ENCODE measurements at regions not wholly inside any gene's neighbourhood (a gene's known extent, or its start where the extent isn't known, plus 50 kb on each side); places are given as distances from the start of the nearest gene placed in this dataset.

DNA sequence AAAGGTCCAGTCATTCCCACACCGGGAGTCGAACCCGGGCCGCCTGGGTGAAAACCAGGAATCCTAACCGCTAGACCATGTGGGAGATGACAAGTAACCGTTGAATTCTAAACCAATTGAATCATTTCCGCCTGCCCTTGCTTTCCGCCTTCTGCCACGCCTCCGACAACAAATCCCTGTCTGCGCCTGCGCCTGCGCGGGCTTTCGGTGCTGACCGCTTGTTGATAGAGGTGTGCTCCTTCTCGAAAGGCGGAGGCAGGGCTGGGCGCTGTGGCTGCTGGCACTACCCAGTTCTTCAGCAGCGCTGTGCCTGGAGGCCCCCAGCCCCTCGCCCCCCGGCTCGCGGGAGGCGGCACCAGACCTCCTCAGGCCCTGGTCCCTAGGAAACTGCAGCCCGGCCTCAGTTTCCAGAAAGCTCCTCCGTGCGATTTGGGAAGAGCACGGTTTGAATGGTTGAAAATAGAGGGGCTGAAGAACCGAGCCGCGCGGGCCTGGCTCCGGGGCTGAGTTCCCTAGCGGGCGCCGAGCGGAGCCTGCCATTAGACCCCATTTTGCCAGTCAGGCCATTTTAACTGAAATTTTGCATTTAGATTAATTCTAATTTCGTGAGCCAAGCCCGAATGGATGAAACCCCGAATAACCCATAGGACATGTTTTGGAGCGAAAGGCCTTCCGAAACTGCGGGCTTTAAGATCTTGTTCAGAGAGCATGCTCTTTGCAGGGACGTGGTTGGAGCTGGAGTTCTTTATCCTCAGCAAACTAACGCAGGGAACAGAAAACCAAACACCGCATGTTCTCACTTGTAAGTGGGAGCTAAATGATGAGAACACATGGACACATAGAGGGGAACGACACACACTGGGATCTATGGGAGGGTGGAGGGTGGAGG lies 219.3 kb upstream of the ATP10A start:
- DNase-seq (ENCODE audit: insufficient read length, low spot score) (peak; percentile 67), FAIRE-seq (peak; percentile 95)
- TF ChIP-seq, protein P1, sequence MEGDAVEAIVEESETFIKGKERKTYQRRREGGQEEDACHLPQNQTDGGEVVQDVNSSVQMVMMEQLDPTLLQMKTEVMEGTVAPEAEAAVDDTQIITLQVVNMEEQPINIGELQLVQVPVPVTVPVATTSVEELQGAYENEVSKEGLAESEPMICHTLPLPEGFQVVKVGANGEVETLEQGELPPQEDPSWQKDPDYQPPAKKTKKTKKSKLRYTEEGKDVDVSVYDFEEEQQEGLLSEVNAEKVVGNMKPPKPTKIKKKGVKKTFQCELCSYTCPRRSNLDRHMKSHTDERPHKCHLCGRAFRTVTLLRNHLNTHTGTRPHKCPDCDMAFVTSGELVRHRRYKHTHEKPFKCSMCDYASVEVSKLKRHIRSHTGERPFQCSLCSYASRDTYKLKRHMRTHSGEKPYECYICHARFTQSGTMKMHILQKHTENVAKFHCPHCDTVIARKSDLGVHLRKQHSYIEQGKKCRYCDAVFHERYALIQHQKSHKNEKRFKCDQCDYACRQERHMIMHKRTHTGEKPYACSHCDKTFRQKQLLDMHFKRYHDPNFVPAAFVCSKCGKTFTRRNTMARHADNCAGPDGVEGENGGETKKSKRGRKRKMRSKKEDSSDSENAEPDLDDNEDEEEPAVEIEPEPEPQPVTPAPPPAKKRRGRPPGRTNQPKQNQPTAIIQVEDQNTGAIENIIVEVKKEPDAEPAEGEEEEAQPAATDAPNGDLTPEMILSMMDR (IDR thresholded peaks at IDR 0.05; ENCODE audit: insufficient read depth, missing control alignments) = no peak

DNA sequence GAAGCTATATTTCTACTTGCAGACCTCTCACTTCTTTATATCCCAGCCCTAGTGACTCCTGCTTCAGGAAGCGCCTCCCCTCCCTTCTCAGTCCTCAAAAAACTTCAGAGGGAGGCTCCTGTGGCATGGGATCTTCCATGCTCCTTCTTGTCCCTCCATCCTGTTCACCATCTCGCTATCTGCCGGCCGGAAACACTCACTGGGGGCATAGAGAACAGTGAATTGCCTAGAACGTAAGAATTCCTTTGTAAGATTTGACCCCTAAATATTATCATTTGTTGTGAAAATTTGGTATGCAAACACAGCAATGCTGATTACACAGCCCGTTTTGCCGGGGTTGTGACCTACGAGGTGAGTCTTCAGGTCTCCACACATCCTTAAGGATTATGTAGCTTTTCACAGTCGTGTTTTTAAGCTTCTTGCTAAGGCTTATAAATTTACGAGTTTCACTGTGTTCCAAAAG lies 218.7 kb upstream of the ATP10A start:
- FAIRE-seq = no peak
- TF ChIP-seq, protein P1 (IDR thresholded peaks at IDR 0.05; ENCODE audit: insufficient read depth, missing control alignments) = no peak
- no peak for DNase-seq (ENCODE audit: insufficient read length, low spot score)

DNA sequence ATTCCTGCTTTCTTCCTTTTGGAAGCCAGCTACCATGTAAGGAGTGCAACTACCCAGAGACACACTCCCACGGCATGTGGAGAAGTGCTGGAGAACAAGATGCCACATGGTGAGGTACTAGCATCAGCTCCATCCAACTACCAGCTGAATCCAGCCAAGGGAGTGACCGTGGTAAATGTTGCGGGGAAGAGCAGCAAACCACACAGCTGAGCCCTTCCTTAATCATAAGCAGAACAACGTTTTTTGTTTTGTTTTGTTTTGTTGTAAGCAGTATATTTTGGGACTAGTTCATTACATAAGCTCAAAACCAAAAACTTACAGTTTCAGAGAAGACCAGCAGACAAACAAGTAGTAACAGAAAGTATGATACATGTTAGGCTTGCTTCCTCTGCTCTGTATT lies 212.6 kb upstream of the ATP10A start:
- FAIRE-seq (no peak), DNase-seq (ENCODE audit: insufficient read length, low spot score) (no peak)
- TF ChIP-seq, protein P1 (IDR thresholded peaks at IDR 0.05; ENCODE audit: insufficient read depth, missing control alignments) = no peak

DNA sequence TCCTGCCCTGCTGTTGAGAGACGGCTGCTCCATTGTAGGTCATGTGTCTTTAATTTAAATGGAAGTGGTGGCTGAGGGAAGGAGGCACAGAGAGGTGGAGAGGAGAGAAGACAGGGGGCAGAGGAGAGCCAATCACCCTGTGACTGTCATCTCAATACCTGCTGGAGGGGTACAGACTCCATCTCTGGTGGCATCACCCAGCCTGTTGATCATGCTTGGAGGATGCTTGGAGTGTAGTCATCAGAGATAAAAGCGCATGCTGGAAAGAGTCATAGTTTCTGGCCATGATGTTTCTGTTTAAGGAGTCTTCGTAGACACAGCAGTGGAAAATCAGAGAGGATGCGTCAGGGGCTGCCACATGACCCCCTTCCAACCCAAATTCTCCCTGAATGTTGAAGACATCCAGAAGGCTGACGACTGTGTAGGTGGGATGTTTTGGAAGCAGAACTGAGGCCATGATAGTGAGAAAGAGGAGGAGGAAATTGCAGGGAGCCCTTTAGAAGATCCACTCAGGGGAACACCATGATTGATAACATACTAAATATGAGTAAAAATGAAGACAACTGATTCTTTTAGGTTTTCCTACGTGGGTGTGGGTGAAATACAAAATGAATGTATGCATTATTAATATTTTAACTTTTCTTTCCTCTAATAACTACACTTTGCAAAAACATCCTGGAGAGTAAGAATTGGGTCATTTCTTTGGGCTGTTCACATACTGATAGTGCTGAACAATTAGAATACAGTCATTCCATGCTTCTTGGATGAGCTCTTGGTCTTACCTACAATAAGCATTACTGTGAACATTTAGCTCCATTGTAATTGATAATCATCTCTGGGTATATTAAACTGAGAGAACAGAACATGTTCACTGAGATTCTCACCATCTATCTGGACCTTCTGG lies 210.6 kb upstream of the ATP10A start:
- TF ChIP-seq, protein P1 (IDR thresholded peaks at IDR 0.05; ENCODE audit: insufficient read depth, missing control alignments) = no peak
- no peak for FAIRE-seq
- DNase-seq (ENCODE audit: insufficient read length, low spot score) = no peak

DNA sequence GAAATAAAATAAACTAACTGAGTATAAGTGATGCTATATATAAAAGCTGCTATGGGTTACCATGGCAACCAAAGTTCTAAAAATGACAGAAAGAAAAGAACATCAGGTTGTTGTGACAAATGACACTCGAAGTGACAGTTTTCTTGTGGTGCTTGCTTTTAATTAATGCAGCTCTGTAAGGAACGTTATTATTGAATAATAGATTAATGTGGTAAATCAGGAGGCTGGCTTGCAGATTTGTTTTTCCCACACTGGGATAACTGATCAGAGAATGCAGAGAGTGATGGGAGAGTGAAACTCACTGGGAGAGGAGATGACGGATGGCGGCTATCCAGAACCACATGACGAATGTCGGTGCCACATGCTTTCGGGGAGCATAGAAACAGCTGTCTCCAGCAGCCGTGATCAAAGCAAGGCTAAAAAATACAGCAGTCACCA lies 207.0 kb upstream of the ATP10A start:
- FAIRE-seq = no peak
- TF ChIP-seq, protein P1 (IDR thresholded peaks at IDR 0.05; ENCODE audit: insufficient read depth, missing control alignments) = no peak

DNA sequence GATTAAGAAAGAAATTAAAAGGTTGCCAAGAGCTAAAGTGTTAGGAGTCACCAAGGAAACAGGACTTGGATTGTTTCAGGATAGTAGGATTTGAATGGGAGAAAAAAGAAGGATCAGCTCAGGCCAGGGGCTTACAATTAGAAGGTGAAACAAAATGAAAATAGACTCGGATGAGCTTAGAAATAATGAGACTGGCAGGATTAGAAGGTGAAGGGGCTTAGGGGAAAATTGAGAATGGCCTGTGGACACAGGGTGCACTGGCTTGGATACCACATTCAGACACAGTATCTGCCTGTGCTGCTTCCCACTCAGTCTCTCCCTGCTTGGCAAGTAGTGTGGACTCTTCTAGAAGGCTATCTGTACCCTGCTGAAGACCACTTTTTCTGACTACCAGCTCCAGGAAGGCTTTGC lies 206.1 kb upstream of the ATP10A start:
- DNase-seq (ENCODE audit: insufficient read length, low spot score) = peak; percentile 41
- TF ChIP-seq, protein P1 (IDR thresholded peaks at IDR 0.05; ENCODE audit: insufficient read depth, missing control alignments) = no peak
- FAIRE-seq = peak; percentile 61

More for the DNA sequence above, 207.0 kb upstream of the ATP10A start:
- DNase-seq (ENCODE audit: insufficient read length, low spot score) = no peak
